GM18870 (cell line): ENCODE measurements at regions not wholly inside any gene's neighbourhood (a gene's known extent, or its start where the extent isn't known, plus 50 kb on each side); places are given as distances from the start of the nearest gene placed in this dataset.
"Not testable (repeated sequence)": the region's sequence is repeated elsewhere in the genome, so short reads cannot be mapped to it uniquely, and the experiment has no call there.

Experiments used
- ATAC-seq: cut with Tn5 transposase; IDR thresholded peaks from one replicate; pipeline ENCODE4 v1.9.1; 2021; ENCODE audit warnings: moderate library complexity; ENCODE audit not compliant: unreplicated experiment

DNA sequence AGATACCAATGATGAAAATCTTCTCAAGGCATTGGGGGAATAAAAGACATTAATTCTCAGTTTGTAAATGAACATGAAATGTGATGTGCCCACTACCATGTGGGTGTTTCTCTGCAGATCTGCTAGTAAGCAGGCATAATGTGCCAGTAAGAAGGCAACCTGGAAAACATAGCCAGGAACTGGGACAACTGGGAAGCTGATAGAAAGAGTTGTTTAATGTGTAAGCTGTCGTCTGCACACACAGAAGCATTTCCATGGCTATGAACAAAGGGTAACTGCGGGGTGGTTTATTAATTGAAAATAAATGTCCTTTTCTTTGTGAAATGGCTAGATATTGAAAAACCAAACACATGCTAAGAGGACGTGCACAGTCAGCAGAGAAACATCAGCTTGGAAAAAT, 52.0 kb downstream of the ZC3H11B start:
- no peak for ATAC-seq

DNA sequence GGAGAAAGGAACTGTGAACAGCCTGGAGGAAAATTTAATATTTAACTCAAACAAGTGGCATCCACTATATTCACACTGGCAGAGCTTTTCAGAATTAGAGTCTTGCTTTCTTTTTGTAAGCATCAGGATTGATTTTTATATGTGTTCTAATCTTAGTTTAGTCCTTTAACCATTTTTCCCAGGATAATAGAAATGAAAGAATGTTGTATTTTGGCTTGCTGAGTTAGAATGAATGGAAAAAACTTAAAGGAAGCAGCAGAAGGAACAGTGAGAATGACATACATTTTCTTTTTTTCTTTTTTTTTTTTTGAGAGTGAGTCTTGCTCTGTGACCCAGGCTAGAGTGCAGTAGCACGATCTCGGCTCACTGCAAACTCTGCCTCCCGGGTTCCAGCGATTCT, 53.0 kb downstream of the ZC3H11B start:
- ATAC-seq = no peak

DNA sequence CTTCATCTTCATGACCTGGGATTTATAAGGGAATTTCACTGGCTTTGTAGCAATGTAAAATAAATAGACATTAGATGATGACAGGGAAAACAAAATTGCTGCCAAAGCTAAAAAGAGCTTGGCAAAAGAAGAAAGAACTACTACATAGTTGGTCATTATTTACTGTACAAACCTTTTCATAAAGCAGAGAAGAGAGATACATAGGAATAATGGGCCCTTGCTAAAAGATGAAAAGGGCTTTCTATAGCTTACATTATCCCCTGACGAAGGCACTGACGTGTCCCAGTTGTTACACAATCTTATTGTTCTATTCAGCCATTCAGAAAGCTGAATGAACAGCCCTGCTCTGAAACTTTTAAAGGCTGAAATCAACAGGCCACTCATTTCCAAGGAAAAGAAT, 57.1 kb downstream of the ZC3H11B start:
- ATAC-seq = no peak

DNA sequence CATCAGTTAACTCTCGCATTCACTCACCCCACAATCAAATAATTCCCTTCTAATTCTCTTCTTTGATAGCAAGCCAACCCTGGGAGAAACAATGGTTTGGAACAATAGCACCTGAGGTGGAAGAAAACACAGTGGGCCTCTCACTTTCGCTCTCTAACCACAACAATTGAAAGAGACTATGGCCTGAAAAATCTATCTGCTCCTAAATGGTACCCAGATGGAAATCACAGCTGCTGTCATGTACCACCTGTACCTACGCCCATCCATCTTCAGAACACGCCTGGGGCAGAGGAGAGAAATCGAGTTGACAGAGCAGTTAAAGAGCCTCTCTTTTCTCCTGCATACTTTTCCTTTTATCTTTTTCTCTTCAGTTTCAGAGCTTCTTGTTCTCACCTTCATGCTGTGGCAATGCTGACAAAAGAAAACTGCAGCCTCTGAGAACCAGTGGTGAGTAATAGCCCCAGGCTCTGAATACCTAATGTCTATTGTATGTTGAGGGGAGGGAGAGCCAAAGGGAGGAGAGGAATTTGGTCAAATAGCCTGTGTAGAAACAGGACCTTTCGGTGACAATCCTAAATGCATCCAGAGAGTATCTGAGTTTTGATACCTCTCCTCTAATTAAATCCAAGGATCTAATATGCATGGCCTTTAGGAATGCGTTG, 57.7 kb downstream of the ZC3H11B start:
- ATAC-seq = no peak

DNA sequence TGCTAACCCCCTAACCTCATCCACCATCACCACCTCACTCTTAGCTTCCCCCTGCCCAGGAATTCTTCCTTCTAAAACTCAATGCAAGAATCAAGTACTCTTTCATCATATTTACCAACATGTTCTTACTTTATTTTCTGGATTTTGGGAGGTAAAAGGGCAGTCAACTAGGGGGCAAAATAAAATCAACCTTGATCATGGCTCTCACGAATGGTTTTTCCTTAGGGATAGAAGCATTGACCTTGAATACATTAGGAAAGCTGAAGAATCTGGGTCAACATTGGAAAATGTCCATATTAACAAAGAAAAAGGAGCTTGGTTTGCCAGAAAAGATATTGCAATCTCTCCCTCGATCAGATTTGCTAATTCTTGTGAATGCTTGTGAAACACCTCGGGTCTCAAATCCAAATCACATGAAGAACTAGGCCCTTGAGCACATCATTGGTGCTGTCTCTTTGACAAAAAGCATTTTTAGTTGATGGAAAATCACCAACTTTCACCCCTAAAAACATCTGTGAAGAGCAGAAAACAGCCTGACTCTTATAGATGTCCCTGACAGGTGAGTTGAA, 58.9 kb downstream of the ZC3H11B start:
- ATAC-seq = no peak

DNA sequence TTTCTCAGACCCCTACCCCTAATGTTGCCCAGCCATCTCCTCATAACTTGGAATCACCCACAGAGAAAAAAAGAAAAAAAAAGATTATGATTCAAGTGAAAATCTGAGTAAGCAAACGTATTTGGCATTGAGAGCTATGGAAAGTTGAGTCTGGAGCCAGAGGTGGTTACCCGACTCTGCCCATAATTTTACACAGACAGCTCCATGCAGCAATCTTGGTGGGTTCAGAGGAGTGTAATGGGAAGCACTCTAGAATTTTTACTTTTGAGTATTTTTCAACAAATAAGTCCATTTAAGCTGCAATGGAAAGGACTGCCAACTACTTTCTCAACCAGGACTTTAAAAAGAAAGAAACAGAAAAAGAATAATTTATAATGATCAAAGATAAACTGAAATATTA, 62.7 kb downstream of the ZC3H11B start:
- ATAC-seq = no peak

DNA sequence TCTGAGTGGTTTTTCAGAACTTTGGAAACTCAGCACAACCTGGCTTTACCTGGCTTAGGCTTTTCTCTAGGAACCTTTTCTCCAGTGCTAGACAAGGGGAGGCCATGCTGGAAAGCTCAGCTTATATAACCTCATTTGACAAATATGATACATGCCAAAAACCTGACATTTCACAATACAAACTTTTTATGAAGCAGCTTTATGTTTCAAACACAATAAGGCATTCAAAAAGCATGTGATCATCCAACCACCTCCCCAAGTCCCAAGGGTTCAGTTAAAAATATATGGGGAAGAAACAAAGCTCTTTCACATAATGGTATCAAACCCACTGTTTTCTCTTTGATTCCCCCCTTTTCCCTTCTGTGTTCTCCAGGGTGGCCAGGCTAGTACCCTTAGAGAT, 63.7 kb downstream of the ZC3H11B start:
- ATAC-seq = no peak

DNA sequence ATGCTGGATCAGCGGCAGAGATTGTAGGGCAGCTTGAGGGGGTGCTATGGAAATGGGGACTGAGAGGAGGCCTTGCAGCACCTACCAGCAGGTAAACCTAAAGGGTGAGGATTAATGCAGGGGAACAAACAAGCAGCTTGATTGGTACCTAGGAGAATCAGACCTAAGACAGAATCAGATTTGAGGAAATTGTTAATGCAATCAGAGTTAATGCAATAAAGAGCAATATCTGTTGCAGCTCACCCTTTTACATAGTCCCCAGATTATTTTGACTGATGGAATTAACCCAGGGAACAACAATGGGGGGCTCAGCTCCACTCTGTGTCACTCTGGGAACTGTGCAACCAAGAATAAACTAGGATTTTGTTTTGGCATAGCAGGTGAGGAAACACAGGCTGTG, 64.5 kb downstream of the ZC3H11B start:
- ATAC-seq = no peak

DNA sequence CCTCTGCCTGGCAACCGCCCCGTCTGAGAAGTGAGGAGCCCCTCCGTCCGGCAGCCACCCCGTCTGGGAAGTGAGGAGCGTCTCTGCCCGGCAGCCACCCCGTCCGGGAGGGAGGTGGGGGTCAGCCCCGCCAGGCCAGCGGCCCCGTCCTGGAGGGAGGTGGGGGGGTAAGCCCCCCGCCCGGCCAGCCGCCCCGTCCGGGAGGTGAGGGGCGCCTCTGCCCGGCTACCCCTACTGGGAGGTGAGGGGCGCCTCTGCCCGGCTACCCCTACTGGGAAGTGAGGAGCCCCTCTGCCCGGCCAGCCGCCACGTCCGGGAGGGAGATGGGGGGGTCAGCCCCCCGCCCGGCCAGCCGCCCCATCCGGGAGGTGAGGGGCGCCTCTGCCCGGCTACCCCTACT, 67.1 kb downstream of the ZC3H11B start:
- ATAC-seq = not testable (repeated sequence)

DNA sequence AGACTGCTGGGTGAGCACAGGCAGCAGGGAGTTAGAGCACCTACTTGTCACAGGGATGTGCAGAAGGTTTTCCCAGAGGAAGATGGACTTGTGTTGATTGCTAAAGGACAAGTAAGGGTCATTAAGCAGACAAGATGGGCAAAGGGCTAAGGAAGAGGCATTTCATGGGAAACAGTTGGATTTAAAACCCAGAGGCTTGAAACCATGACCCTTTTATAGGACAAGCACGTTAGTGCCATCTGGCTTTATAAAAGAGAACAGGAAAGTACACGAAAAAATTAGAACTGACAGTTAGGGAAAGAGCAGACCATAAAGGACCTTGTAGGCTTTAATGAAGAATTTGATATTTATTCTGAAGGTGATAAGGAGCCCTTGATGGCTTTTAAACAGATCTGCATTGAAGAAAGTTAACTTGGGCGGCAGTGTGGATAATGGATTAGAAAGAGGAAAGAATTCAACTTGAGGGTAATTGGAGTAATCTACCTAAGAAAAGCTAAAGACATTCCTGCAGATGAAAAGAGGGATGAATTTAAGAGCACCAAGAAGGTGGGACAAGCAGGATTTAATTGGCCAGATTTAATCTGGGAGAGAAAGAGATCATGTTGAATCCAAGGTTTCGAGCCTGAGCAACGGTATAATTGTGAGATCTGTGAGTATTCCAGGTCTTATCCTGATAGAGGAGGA, 68.6 kb downstream of the ZC3H11B start:
- no peak for ATAC-seq

DNA sequence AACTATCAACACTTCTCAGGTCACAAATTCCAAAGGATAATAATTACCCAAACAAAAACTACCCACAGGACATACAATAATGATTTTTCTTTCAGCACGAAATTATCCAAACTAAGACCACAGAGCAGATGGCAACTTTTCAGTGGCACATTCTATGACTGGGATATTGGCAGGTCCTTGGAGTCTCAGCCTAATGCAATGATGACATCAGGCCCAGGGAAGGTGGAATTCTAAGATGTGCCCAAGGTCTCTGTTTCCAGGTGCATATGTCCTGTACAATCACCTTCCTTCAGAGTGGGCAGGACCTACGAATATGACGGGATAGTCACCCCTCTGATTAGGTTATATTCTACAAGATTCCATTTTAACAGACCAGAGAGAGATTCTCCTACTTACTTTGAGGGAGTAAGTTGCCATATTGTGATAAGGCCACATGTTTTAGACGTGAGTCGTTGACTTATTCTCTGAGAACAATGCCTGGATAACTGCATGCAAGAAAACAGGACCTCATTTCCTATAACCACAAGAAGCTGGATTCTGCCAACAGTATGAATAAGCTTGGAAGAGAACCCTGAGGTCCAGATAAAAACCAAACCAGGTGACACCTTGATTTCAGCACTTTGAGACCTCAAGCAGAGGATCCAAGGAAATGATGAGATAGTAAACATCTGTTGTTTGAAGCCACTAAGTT, 69.9 kb downstream of the ZC3H11B start:
- no peak for ATAC-seq

DNA sequence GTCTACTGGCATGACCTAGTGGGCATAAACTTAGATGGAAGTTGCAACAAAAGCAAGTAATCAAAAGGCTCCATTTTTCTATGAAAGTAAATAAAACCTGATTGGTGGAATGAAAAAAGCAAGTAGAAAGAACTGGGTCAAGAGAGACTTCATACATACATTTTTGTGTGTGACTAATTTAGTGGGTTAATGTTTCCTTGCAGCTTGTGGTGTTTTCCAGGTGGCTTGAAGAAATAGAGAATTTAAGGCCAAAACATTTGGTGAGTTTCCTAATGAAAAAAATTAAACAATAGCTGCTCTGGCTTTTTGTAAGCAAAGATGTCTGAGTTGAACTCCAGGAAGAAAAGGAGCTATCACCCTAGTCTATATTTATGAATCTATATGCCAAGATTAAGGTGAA, 71.0 kb downstream of the ZC3H11B start:
- no peak for ATAC-seq

DNA sequence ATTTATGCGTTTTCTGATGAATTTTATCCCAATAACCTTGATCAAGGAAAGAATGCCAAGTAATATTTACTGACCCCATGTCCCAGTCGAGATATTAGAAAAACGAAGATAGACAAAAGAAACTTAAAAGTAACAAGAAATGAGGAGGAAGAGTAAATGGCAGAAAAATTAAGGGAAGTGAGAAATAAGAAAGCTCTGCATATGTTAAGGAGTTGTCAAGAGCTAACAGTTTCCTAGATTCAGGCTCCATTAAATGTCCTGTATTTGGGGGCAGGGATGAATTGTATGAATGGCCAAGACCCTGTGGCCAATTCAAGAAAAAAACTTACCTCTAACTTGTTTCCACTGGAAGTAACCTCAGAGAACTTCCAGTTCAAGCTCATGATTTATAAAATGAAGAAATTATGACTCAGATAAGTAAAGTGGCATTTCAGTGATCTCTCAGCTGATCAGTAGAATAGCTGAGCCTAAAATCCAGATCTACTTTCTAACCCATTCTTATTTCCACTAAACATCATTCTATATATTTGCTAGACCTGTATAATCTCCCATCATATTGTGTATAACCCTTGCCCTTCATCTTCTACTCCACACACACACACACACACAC, 73.2 kb downstream of the ZC3H11B start:
- ATAC-seq = no peak

DNA sequence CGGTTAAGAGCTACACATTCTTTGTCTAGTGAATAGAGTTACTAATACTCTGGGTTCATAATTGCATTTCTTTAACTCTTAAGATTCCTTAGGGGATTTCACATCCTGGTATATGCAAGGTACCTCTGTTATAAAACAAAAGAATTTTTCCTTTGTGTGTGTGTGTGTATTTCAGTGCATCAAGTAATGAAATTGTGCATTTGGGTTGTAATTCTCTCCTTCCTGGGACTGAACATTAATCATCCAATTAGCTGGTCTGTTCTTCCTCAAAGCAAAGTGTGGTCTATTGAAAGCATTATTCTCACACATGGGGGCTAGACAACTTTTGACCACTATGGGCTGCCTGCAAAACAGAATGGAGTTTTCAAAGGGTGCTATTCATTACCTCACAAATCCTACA, 74.0 kb downstream of the ZC3H11B start:
- no peak for ATAC-seq

DNA sequence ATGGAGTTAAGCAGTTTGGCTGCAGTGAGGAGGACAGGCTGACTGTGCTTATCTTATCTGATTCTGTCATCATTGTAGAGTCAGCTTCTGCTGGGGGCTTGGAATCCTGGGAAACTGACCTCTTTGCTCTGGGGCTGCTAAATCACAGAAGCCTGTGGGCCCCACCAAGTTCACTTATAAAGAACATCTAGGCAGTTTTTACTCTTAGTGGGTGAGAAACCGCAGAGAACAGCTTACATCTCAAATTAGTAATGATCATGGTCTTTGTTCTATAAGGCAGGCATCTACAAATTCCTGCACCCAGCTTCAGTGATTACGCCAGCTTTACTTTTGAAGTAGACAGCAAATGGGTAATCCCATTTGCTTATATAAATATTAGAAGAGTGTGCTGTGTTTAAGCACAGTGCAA, 75.7 kb downstream of the ZC3H11B start:
- no peak for ATAC-seq

DNA sequence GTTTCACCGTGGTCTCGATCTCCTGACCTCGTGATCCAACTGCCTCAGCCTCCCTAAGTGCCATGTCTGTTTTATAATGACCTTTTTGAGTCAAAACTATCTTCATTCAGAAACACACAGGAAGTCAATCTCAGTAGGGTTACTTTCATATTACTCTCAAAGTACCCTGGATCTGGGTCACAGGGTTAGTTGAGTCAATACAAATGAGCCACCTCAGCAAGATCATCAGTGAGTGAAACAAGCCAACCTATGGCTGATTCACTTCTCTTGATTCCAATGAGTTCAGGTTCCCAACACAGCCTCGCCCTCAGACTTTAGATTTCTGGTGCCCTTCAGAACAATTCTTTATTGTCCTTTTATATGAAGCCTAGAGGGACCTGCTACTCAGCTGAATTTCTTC, 76.9 kb downstream of the ZC3H11B start:
- no peak for ATAC-seq

DNA sequence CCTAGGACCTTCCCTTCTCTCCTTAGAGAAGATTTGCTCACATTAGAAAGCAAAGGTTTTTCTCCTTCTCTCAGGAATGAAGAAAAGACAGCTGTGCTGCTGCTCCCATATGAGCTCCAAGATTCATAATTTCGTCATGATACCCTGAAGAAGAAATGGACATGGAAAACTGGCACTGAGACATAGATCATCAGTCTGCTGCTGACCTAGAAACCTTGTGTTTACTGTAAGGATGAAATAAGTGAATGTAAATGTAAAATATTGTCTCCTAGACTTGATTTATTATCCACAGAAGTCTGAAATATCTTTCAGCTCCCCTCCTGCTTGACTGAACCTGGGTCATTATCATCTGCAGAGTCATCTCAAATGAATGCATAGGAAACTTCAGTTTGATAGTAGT, 77.9 kb downstream of the ZC3H11B start:
- no peak for ATAC-seq

DNA sequence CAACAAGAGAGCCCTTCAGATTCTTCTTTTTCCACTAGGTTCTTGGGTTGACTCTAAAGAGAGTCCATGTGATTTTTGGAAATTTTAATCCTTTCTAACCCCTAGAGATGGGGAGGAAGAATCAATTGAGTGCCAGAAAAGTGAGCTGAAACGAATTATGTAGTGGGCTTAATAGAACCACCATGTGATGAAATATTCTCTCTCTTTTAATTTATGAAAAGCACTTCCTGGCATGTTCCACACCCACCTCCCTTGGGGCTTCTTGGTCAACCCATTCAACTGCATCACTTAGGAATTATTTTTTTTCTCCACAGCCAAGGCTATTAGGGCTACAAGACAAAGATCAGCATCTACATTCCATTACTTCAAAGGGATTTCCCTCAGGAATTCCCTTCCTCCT, 79.6 kb downstream of the ZC3H11B start:
- ATAC-seq = no peak

DNA sequence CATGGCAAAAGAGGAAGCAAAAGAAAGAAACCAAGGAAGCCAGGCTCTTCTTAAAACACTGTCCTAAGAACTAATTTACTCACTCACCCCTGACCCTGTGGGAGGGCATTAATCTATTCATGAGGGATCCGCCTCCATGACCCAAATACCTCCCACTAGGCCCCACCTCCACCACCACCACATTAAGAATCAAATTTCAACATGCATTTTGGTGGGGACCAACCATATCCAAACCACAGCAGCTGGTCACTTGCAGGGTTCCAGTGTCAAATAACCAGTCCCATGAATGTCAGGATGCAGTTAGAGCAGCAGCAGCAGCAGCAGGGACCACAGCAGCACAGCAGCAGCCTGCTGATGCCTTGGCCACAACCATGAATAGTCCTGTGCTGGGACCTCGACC, 83.8 kb downstream of the ZC3H11B start:
- ATAC-seq = no peak

DNA sequence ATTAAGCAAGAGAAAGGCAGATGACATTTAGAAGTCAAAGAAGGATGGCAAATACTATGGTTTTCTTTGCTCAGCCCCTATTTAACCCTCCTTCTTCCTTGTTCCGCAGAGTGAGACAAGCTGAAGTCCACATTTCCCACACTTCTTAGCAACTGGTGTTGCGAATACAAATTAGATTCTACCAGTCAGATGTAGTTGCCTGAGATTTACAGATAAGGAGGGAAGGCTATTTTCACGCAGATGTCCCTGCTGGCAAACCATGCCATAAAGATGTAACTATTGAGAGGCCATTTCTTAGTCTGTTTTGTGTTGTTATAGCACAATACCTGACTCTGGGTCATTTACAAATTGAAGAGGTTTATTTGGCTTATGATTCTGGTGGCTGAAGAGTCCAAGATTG, 84.3 kb downstream of the ZC3H11B start:
- no peak for ATAC-seq

DNA sequence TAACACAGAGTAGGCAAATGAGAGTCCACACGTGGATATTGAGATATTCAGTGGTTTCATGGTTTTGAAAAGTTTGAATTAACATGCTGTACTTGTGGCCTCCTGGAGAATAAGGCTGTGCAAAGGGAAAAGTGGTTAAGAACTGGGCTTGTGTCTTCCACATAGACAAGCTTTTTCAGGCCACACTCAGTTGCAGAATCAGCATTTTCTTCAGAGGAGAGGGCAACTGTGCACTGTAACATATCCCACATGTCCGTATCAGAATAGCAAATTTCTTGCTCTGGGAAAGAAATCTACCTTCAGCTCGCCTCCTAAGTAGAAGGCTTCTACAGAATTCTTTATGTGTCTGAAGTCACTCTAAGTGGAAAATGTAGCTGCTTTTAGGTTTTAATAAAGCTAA, 84.9 kb downstream of the ZC3H11B start:
- no peak for ATAC-seq

DNA sequence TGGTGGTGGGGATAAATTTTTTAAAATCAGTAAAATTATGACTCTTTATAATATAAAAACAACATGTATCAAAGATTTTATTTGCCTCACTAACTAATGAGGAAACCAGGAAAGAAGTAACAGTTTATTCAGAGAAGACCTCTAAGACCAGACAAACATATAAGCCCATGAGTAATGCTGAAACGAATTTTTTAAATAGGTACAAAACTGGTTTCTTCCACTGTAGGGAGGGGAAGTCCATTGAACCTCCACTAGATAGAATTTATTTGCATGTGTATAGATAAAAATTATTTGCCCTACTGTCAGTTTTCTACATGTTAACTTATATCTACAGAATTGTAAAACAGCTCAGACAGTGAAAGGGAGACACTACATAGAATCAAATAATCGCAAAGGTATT, 86.8 kb downstream of the ZC3H11B start:
- ATAC-seq = no peak
